ENCODE measurements at regions not wholly inside any gene's neighbourhood (a gene's known extent, or its start where the extent isn't known, plus 50 kb on each side); places are given as distances from the start of the nearest gene placed in this dataset.
A peak's percentile ranks its signal among the peaks of the same experiment; 100 is the strongest.

DNA sequence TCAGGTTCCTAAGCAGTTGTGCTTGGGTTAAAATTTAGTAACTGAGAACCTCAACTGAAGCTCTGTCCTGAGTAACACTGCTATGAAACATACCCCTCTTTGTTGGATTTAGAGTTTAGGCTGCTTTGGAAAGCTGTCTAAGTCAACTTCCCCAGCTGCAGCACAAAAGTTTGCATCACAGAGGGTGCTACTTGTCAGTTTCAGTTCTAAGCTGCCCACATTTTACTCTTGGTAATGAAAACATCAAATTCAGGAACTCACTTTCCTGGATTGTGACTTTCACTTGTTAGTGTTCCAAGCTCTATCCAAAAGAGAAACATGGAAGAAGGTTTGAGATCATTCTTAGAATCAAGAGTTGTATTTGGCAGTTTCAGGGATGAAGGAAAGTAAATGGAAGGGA is 191.7 kb upstream of the NFIA start:
- H3K9ac ChIP-seq (ENCODE audit: low read depth, low read length, poor library complexity): no peak overlapping the region
- no peak overlapping the region for H2AK5ac ChIP-seq (ENCODE audit: low read depth, low read length)
- no peak overlapping the region for H3K23ac ChIP-seq (ENCODE audit: low read depth, low read length, poor library complexity)
- H3K79me1 ChIP-seq (ENCODE audit: low read depth, low read length): no peaks in the 10 kb centered on the region
- no peak overlapping the region for H4K8ac ChIP-seq (ENCODE audit: low read depth, low read length)
- H3K4me2 ChIP-seq (ENCODE audit: insufficient read depth, low read length, poor library complexity, severe bottlenecking): no peak overlapping the region
- no peak overlapping the region for H3K4me3 ChIP-seq (ENCODE audit: low read length in 2 of 2)
- H2AFZ ChIP-seq (ENCODE audit: low read length): no peak overlapping the region
- H2BK5ac ChIP-seq (ENCODE audit: low read length): no peak overlapping the region
- no peak overlapping the region for H2BK12ac ChIP-seq (ENCODE audit: low read length)
- no peak overlapping the region for H3K18ac ChIP-seq (ENCODE audit: low read length)
- no peak overlapping the region for H3K27ac ChIP-seq (replicated peaks; ENCODE audit: low read length)
- H4K91ac ChIP-seq (ENCODE audit: low read depth, low read length, poor library complexity): no peak overlapping the region
- no peak overlapping the region for H2BK15ac ChIP-seq (ENCODE audit: low read length)
- no peaks in the 10 kb centered on the region for H3K9me3 ChIP-seq (replicated peaks in 1 of 2; ENCODE audit: control insufficient read depth in 2 of 2, insufficient read depth in 1 of 2, low read depth in 1 of 2, low read length in 2 of 2)
- H2BK120ac ChIP-seq (ENCODE audit: low read depth, low read length): no peak overlapping the region
- no peaks in the 10 kb centered on the region for H3K36me3 ChIP-seq (replicated peaks in 1 of 2; ENCODE audit: control insufficient read depth in 2 of 2, insufficient read depth in 2 of 2, low read length in 2 of 2)
- no peak overlapping the region for H3K4ac ChIP-seq (ENCODE audit: low read length)
- no peak for DNase-seq (ENCODE audit: low spot score)
- peaks cover 0 to 26% of the 10 kb centered on the region in 2 donors for H3K4me1 ChIP-seq (ENCODE audit: control insufficient read depth in 2 of 2, insufficient read depth in 1 of 2, low read depth in 1 of 2, low read length in 2 of 2)
- no peak overlapping the region for H3K14ac ChIP-seq (ENCODE audit: low read length)
- H3K27me3 ChIP-seq (ENCODE audit: control insufficient read depth in 3 of 3, insufficient read depth in 3 of 3, low read depth in 1 of 3, low read length in 3 of 3): no peaks in the 10 kb centered on the region

GRCh38 chr1:60889709-60890108 is 192.7 kb upstream of the NFIA start:
- H2AK5ac ChIP-seq (ENCODE audit: low read depth, low read length): no peak overlapping the region
- H3K36me3 ChIP-seq (replicated peaks in 1 of 2; ENCODE audit: control insufficient read depth in 2 of 2, insufficient read depth in 2 of 2, low read length in 2 of 2): no peaks in the 10 kb centered on the region
- WGBS, 2 donors (ENCODE audit: extremely low coverage in 2 of 2, insufficient read length in 2 of 2, insufficient replicate concordance in 1 of 2): no CpG with 5 or more reads among the region's 2 CpGs
- H3K4me2 ChIP-seq (ENCODE audit: insufficient read depth, low read length, poor library complexity, severe bottlenecking): no peak overlapping the region
- H3K9ac ChIP-seq (ENCODE audit: low read depth, low read length, poor library complexity): no peak overlapping the region
- H2BK5ac ChIP-seq (ENCODE audit: low read length): no peak overlapping the region
- H3K27ac ChIP-seq (replicated peaks; ENCODE audit: low read length): no peak overlapping the region
- no peak overlapping the region for H4K8ac ChIP-seq (ENCODE audit: low read depth, low read length)
- no peak overlapping the region for H3K4me3 ChIP-seq (ENCODE audit: low read length in 2 of 2)
- no peak overlapping the region for H2BK12ac ChIP-seq (ENCODE audit: low read length)
- H4K91ac ChIP-seq (ENCODE audit: low read depth, low read length, poor library complexity): no peak overlapping the region
- no peak overlapping the region for H3K18ac ChIP-seq (ENCODE audit: low read length)
- no peak overlapping the region for H3K23ac ChIP-seq (ENCODE audit: low read depth, low read length, poor library complexity)
- no peaks in the 10 kb centered on the region for H3K27me3 ChIP-seq (ENCODE audit: control insufficient read depth in 3 of 3, insufficient read depth in 3 of 3, low read depth in 1 of 3, low read length in 3 of 3)
- H3K9me3 ChIP-seq (replicated peaks in 1 of 2; ENCODE audit: control insufficient read depth in 2 of 2, insufficient read depth in 1 of 2, low read depth in 1 of 2, low read length in 2 of 2): no peaks in the 10 kb centered on the region
- no peak overlapping the region for H2BK15ac ChIP-seq (ENCODE audit: low read length)
- H3K79me1 ChIP-seq (ENCODE audit: low read depth, low read length): no peaks in the 10 kb centered on the region
- no peak overlapping the region for H3K14ac ChIP-seq (ENCODE audit: low read length)
- H3K4me1 ChIP-seq (ENCODE audit: control insufficient read depth in 2 of 2, insufficient read depth in 1 of 2, low read depth in 1 of 2, low read length in 2 of 2): peaks cover 0 to 23% of the 10 kb centered on the region in 2 donors
- no peak overlapping the region for H3K4ac ChIP-seq (ENCODE audit: low read length)
- H2BK120ac ChIP-seq (ENCODE audit: low read depth, low read length): no peak overlapping the region
- no peak for DNase-seq (ENCODE audit: low spot score)
- no peak overlapping the region for H2AFZ ChIP-seq (ENCODE audit: low read length)

DNA sequence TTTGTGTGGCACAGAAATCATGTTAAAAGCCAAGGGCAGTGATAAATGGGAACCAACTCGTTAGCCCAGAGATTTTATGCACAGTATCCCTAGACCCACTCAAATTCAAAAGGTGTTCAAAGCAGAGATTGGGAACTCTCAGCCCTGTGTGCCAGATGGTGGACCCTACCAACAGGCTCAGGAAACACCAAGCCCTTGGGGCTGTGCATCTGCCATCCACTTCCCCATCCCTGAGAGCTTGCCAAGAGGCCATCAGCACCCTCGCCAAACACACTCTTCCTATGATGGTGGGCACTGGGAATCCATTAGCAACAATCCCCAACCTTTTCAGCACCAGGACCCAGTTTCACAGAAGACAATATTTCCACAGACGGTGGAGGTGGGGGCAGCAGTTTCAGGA is 194.2 kb upstream of the NFIA start:
- no peak overlapping the region for H2BK12ac ChIP-seq (ENCODE audit: low read length)
- no peak overlapping the region for H4K8ac ChIP-seq (ENCODE audit: low read depth, low read length)
- peak overlapping the region; percentile 4 for H2BK15ac ChIP-seq (ENCODE audit: low read length)
- no peak overlapping the region for H2AFZ ChIP-seq (ENCODE audit: low read length)
- no peak overlapping the region for H2AK5ac ChIP-seq (ENCODE audit: low read depth, low read length)
- no peaks in the 10 kb centered on the region for H3K79me1 ChIP-seq (ENCODE audit: low read depth, low read length)
- H3K4me2 ChIP-seq (ENCODE audit: insufficient read depth, low read length, poor library complexity, severe bottlenecking): no peak overlapping the region
- WGBS, 2 donors (ENCODE audit: extremely low coverage in 2 of 2, insufficient read length in 2 of 2, insufficient replicate concordance in 1 of 2): no CpG with 5 or more reads among the region's 3 CpGs
- peak overlapping the region; percentile 68 for H3K18ac ChIP-seq (ENCODE audit: low read length)
- H3K4me1 ChIP-seq (ENCODE audit: control insufficient read depth in 2 of 2, insufficient read depth in 1 of 2, low read depth in 1 of 2, low read length in 2 of 2): peaks cover 0 to 13% of the 10 kb centered on the region in 2 donors
- H3K36me3 ChIP-seq (replicated peaks in 1 of 2; ENCODE audit: control insufficient read depth in 2 of 2, insufficient read depth in 2 of 2, low read length in 2 of 2): no peaks in the 10 kb centered on the region
- no peak overlapping the region for H3K9ac ChIP-seq (ENCODE audit: low read depth, low read length, poor library complexity)
- no peak overlapping the region for H3K27ac ChIP-seq (replicated peaks; ENCODE audit: low read length)
- H3K4me3 ChIP-seq (ENCODE audit: low read length in 2 of 2): no peak overlapping the region
- no peak overlapping the region for H3K14ac ChIP-seq (ENCODE audit: low read length)
- no peak overlapping the region for H3K23ac ChIP-seq (ENCODE audit: low read depth, low read length, poor library complexity)
- no peak overlapping the region for H3K4ac ChIP-seq (ENCODE audit: low read length)
- H2BK5ac ChIP-seq (ENCODE audit: low read length): no peak overlapping the region
- no peak overlapping the region for H4K91ac ChIP-seq (ENCODE audit: low read depth, low read length, poor library complexity)
- H2BK120ac ChIP-seq (ENCODE audit: low read depth, low read length): no peak overlapping the region
- H3K27me3 ChIP-seq (ENCODE audit: control insufficient read depth in 3 of 3, insufficient read depth in 3 of 3, low read depth in 1 of 3, low read length in 3 of 3): no peaks in the 10 kb centered on the region
- H3K9me3 ChIP-seq (replicated peaks in 1 of 2; ENCODE audit: control insufficient read depth in 2 of 2, insufficient read depth in 1 of 2, low read depth in 1 of 2, low read length in 2 of 2): no peaks in the 10 kb centered on the region
- DNase-seq (ENCODE audit: low spot score): no peak

GRCh38 chr1:60886793-60887331 is 195.5 kb upstream of the NFIA start:
- H3K36me3 ChIP-seq (replicated peaks in 1 of 2; ENCODE audit: control insufficient read depth in 2 of 2, insufficient read depth in 2 of 2, low read length in 2 of 2): no peaks in the 10 kb centered on the region
- H4K8ac ChIP-seq (ENCODE audit: low read depth, low read length): no peak overlapping the region
- no peak overlapping the region for H3K14ac ChIP-seq (ENCODE audit: low read length)
- H3K4me2 ChIP-seq (ENCODE audit: insufficient read depth, low read length, poor library complexity, severe bottlenecking): no peak overlapping the region
- WGBS, 2 donors (ENCODE audit: extremely low coverage in 2 of 2, insufficient read length in 2 of 2, insufficient replicate concordance in 1 of 2): no CpG with 5 or more reads among the region's 6 CpGs
- DNase-seq (ENCODE audit: low spot score): no peak
- H3K4ac ChIP-seq (ENCODE audit: low read length): no peak overlapping the region
- H3K9me3 ChIP-seq (replicated peaks in 1 of 2; ENCODE audit: control insufficient read depth in 2 of 2, insufficient read depth in 1 of 2, low read depth in 1 of 2, low read length in 2 of 2): no peaks in the 10 kb centered on the region
- no peak overlapping the region for H2BK120ac ChIP-seq (ENCODE audit: low read depth, low read length)
- H2AK5ac ChIP-seq (ENCODE audit: low read depth, low read length): no peak overlapping the region
- no peak overlapping the region for H3K4me3 ChIP-seq (ENCODE audit: low read length in 2 of 2)
- no peak overlapping the region for H2BK5ac ChIP-seq (ENCODE audit: low read length)
- peak overlapping the region; percentile 59 for H3K27ac ChIP-seq (replicated peaks; ENCODE audit: low read length)
- no peak overlapping the region for H4K91ac ChIP-seq (ENCODE audit: low read depth, low read length, poor library complexity)
- no peak overlapping the region for H2BK12ac ChIP-seq (ENCODE audit: low read length)
- H3K27me3 ChIP-seq (ENCODE audit: control insufficient read depth in 3 of 3, insufficient read depth in 3 of 3, low read depth in 1 of 3, low read length in 3 of 3): no peaks in the 10 kb centered on the region
- no peaks in the 10 kb centered on the region for H3K79me1 ChIP-seq (ENCODE audit: low read depth, low read length)
- no peak overlapping the region for H3K23ac ChIP-seq (ENCODE audit: low read depth, low read length, poor library complexity)
- peak overlapping the region; percentile 20 for H3K18ac ChIP-seq (ENCODE audit: low read length)
- H3K9ac ChIP-seq (ENCODE audit: low read depth, low read length, poor library complexity): no peak overlapping the region
- peak overlapping the region; percentile 84 for H2AFZ ChIP-seq (ENCODE audit: low read length)
- peaks cover 0 to 9% of the 10 kb centered on the region in 2 donors for H3K4me1 ChIP-seq (ENCODE audit: control insufficient read depth in 2 of 2, insufficient read depth in 1 of 2, low read depth in 1 of 2, low read length in 2 of 2)
- no peak overlapping the region for H2BK15ac ChIP-seq (ENCODE audit: low read length)
